ENCODE measurements at regions not wholly inside any gene's neighbourhood (a gene's known extent, or its start where the extent isn't known, plus 50 kb on each side); places are given as distances from the start of the nearest gene placed in this dataset.
A peak's percentile ranks its signal among the peaks of the same experiment; 100 is the strongest.

GRCh38 chr5:164355267-164355830 lies 849.9 kb downstream of the MAT2B start:
- ATAC-seq, result no peak
- no peak overlapping the region for H3K4me3 Mint-ChIP-seq
- H3K27me3 Mint-ChIP-seq, result peaks cover 4% of the 10 kb centered on the region
- no peaks in the 10 kb centered on the region for H3K9me3 Mint-ChIP-seq
- peaks cover 7% of the 10 kb centered on the region for H3K4me1 Mint-ChIP-seq
- no peak overlapping the region for H3K27ac Mint-ChIP-seq
- no peaks in the 10 kb centered on the region for H3K36me3 Mint-ChIP-seq

- H3K27me3 Mint-ChIP-seq, result no peaks in the 10 kb centered on the region
- H3K27ac Mint-ChIP-seq, result no peak overlapping the region
- no peak overlapping the region for H3K4me3 Mint-ChIP-seq
- H3K9me3 Mint-ChIP-seq, result no peaks in the 10 kb centered on the region
- H3K4me1 Mint-ChIP-seq, result peaks cover 7% of the 10 kb centered on the region
- no peak for ATAC-seq
- H3K36me3 Mint-ChIP-seq, result no peaks in the 10 kb centered on the region
These were observed 851.4 kb downstream of the MAT2B start for GRCh38 chr5:164356790-164357189.

GRCh38 chr5:164357395-164358033 lies 852.1 kb downstream of the MAT2B start:
- Mint-ChIP-seq H3K9me3 (no peaks in the 10 kb centered on the region), H3K4me1 (peaks cover 7% of the 10 kb centered on the region), H3K27me3 (no peaks in the 10 kb centered on the region), H3K27ac (no peak overlapping the region), H3K36me3 (no peaks in the 10 kb centered on the region), H3K4me3 (no peak overlapping the region)
- ATAC-seq, result no peak

GRCh38 chr5:164358531-164359259 lies 853.3 kb downstream of the MAT2B start:
- H3K4me3 Mint-ChIP-seq, result no peak overlapping the region
- no peaks in the 10 kb centered on the region for H3K9me3 Mint-ChIP-seq
- H3K27ac Mint-ChIP-seq, result peak overlapping the region; percentile 43
- H3K27me3 Mint-ChIP-seq, result no peaks in the 10 kb centered on the region
- peak; percentile 39 for ATAC-seq
- H3K4me1 Mint-ChIP-seq, result peaks cover 7% of the 10 kb centered on the region
- no peaks in the 10 kb centered on the region for H3K36me3 Mint-ChIP-seq

- H3K4me1 Mint-ChIP-seq, result peaks cover 7% of the 10 kb centered on the region
- no peak overlapping the region for H3K4me3 Mint-ChIP-seq
- no peaks in the 10 kb centered on the region for H3K27me3 Mint-ChIP-seq
- H3K36me3 Mint-ChIP-seq, result no peaks in the 10 kb centered on the region
- no peaks in the 10 kb centered on the region for H3K9me3 Mint-ChIP-seq
- ATAC-seq, result peak; percentile 14
- H3K27ac Mint-ChIP-seq, result peak overlapping the region; percentile 43
These were observed 854.1 kb downstream of the MAT2B start for GRCh38 chr5:164359260-164360255.

GRCh38 chr5:164360589-164360988 lies 855.2 kb downstream of the MAT2B start:
- Mint-ChIP-seq H3K9me3 (no peaks in the 10 kb centered on the region), H3K36me3 (no peaks in the 10 kb centered on the region), H3K4me1 (peaks cover 7% of the 10 kb centered on the region), H3K27ac (no peak overlapping the region), H3K27me3 (no peaks in the 10 kb centered on the region), H3K4me3 (no peak overlapping the region)
- ATAC-seq, result no peak

GRCh38 chr5:164361986-164362385 lies 856.6 kb downstream of the MAT2B start:
- Mint-ChIP-seq H3K27ac (no peak overlapping the region), H3K4me3 (no peak overlapping the region), H3K4me1 (peaks cover 7% of the 10 kb centered on the region), H3K27me3 (no peaks in the 10 kb centered on the region), H3K36me3 (no peaks in the 10 kb centered on the region), H3K9me3 (no peaks in the 10 kb centered on the region)
- no peak for ATAC-seq

GRCh38 chr5:164362835-164363234 lies 857.4 kb downstream of the MAT2B start:
- no peaks in the 10 kb centered on the region for H3K27me3 Mint-ChIP-seq

GRCh38 chr5:164364237-164365208 lies 859.1 kb downstream of the MAT2B start:
- Mint-ChIP-seq H3K4me1 (no peaks in the 10 kb centered on the region), H3K36me3 (no peaks in the 10 kb centered on the region), H3K4me3 (no peak overlapping the region), H3K9me3 (no peaks in the 10 kb centered on the region), H3K27ac (no peak overlapping the region), H3K27me3 (no peaks in the 10 kb centered on the region)
- no peak for ATAC-seq

More at GRCh38 chr5:164362835-164363234, 857.4 kb downstream of the MAT2B start:
- H3K4me1 Mint-ChIP-seq, result no peaks in the 10 kb centered on the region
- H3K9me3 Mint-ChIP-seq, result no peaks in the 10 kb centered on the region
- H3K27ac Mint-ChIP-seq, result no peak overlapping the region
- H3K36me3 Mint-ChIP-seq, result no peaks in the 10 kb centered on the region
- ATAC-seq, result no peak
- no peak overlapping the region for H3K4me3 Mint-ChIP-seq

- Mint-ChIP-seq H3K4me1 (no peaks in the 10 kb centered on the region), H3K27ac (no peak overlapping the region), H3K36me3 (no peaks in the 10 kb centered on the region), H3K9me3 (no peaks in the 10 kb centered on the region), H3K27me3 (no peaks in the 10 kb centered on the region), H3K4me3 (no peak overlapping the region)
- no peak for ATAC-seq
These were observed 865.4 kb downstream of the MAT2B start for GRCh38 chr5:164370841-164371240.

- no peak for ATAC-seq
- H3K27me3 Mint-ChIP-seq, result no peaks in the 10 kb centered on the region
These were observed 867.5 kb downstream of the MAT2B start for GRCh38 chr5:164372892-164373291.

GRCh38 chr5:164373876-164374275 lies 868.5 kb downstream of the MAT2B start:
- Mint-ChIP-seq H3K4me3 (no peak overlapping the region), H3K27ac (no peak overlapping the region), H3K9me3 (no peaks in the 10 kb centered on the region), H3K27me3 (no peaks in the 10 kb centered on the region), H3K4me1 (no peaks in the 10 kb centered on the region), H3K36me3 (no peaks in the 10 kb centered on the region)
- no peak for ATAC-seq

More at GRCh38 chr5:164372892-164373291, 867.5 kb downstream of the MAT2B start:
- no peaks in the 10 kb centered on the region for H3K9me3 Mint-ChIP-seq
- H3K4me3 Mint-ChIP-seq, result no peak overlapping the region
- no peaks in the 10 kb centered on the region for H3K4me1 Mint-ChIP-seq
- H3K36me3 Mint-ChIP-seq, result no peaks in the 10 kb centered on the region
- no peak overlapping the region for H3K27ac Mint-ChIP-seq

- no peaks in the 10 kb centered on the region for H3K36me3 Mint-ChIP-seq
These were observed 869.6 kb downstream of the MAT2B start for GRCh38 chr5:164375051-164375450.

GRCh38 chr5:164376843-164377242 lies 871.4 kb downstream of the MAT2B start:
- no peak for ATAC-seq
- H3K9me3 Mint-ChIP-seq, result peaks cover 3% of the 10 kb centered on the region
- H3K4me1 Mint-ChIP-seq, result no peaks in the 10 kb centered on the region
- no peaks in the 10 kb centered on the region for H3K27me3 Mint-ChIP-seq
- no peaks in the 10 kb centered on the region for H3K36me3 Mint-ChIP-seq
- no peak overlapping the region for H3K27ac Mint-ChIP-seq
- no peak overlapping the region for H3K4me3 Mint-ChIP-seq

More at GRCh38 chr5:164375051-164375450, 869.6 kb downstream of the MAT2B start:
- Mint-ChIP-seq H3K9me3 (peaks cover 3% of the 10 kb centered on the region), H3K4me3 (no peak overlapping the region), H3K4me1 (no peaks in the 10 kb centered on the region), H3K27ac (no peak overlapping the region), H3K27me3 (no peaks in the 10 kb centered on the region)
- no peak for ATAC-seq
